ENCODE measurements at regions not wholly inside any gene's neighbourhood (a gene's known extent, or its start where the extent isn't known, plus 50 kb on each side); places are given as distances from the start of the nearest gene placed in this dataset.

GRCh38 chr2:67599561-67599960, 202.4 kb downstream of the ETAA1 start:
- TF ChIP-seq CTCF (conservative IDR thresholded peaks at IDR 0.05; ENCODE audit: low read depth, low read length) (no peak), EZH2 (IDR thresholded peaks at IDR 0.05; ENCODE audit: borderline replicate concordance, low read depth, low read length, poor library complexity, severe bottlenecking) (no peak)
